ENCODE measurements at regions not wholly inside any gene's neighbourhood (a gene's known extent, or its start where the extent isn't known, plus 50 kb on each side); places are given as distances from the start of the nearest gene placed in this dataset.
A peak's percentile ranks its signal among the peaks of the same experiment; 100 is the strongest.

GRCh38 chr3:171956705-171957104 is 82.7 kb upstream of the FNDC3B start:
- TF ChIP-seq SPI1 (IDR thresholded peaks at IDR 0.05; ENCODE audit: borderline replicate concordance, low read depth) (no peak), CTCF (IDR thresholded peaks at IDR 0.05; ENCODE audit: insufficient read depth, low read length) (no peak), POLR2AphosphoS5 (IDR thresholded peaks at IDR 0.05; ENCODE audit: low read depth) (no peak), GABPA (IDR thresholded peaks at IDR 0.05; ENCODE audit: low read depth) (no peak)
- TF ChIP-seq, protein P1, sequence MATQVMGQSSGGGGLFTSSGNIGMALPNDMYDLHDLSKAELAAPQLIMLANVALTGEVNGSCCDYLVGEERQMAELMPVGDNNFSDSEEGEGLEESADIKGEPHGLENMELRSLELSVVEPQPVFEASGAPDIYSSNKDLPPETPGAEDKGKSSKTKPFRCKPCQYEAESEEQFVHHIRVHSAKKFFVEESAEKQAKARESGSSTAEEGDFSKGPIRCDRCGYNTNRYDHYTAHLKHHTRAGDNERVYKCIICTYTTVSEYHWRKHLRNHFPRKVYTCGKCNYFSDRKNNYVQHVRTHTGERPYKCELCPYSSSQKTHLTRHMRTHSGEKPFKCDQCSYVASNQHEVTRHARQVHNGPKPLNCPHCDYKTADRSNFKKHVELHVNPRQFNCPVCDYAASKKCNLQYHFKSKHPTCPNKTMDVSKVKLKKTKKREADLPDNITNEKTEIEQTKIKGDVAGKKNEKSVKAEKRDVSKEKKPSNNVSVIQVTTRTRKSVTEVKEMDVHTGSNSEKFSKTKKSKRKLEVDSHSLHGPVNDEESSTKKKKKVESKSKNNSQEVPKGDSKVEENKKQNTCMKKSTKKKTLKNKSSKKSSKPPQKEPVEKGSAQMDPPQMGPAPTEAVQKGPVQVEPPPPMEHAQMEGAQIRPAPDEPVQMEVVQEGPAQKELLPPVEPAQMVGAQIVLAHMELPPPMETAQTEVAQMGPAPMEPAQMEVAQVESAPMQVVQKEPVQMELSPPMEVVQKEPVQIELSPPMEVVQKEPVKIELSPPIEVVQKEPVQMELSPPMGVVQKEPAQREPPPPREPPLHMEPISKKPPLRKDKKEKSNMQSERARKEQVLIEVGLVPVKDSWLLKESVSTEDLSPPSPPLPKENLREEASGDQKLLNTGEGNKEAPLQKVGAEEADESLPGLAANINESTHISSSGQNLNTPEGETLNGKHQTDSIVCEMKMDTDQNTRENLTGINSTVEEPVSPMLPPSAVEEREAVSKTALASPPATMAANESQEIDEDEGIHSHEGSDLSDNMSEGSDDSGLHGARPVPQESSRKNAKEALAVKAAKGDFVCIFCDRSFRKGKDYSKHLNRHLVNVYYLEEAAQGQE (IDR thresholded peaks at IDR 0.05; ENCODE audit: insufficient replicate concordance, low read depth) = no peak
- Histone ChIP-seq H3K4me3 (replicated peaks; ENCODE audit: insufficient read depth, low read length) (no peak overlapping the region), H3K27ac (replicated peaks) (no peak overlapping the region), H3K27me3 (ENCODE audit: insufficient read depth, poor library complexity, severe bottlenecking) (no peaks in the 10 kb centered on the region)
- no peak for DNase-seq (ENCODE audit: low read depth in 1 of 2, low spot score in 1 of 2)

DNA sequence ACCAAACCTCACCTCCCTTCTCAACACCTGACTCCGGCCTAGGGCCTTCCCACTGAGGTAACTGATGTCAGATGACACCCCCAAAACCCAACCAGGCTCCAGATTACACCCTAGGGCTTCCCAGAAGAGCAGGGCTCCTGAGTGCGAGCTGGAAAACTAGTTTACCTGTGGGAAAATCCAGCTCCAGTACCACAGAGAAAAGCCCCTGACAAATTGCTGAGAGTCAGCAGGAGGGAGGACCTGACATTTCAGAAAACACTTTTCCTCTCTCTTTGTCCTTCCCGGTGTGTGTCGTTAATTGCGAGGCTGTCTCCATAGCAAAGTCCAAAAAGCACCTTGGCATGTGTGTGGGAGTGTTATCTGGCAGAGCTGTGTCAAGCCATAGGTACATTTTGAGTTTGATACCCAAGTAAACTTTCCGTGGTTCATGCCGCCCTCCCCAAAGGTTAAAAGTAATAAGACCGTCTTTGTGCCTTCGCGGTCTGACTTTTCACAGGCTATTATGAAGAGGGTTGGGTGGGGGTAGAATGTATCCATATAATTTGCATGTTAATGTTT is 79.8 kb upstream of the FNDC3B start:
- H3K4me3 ChIP-seq (replicated peaks; ENCODE audit: insufficient read depth, low read length) = no peak overlapping the region
- no peak overlapping the region for H3K27ac ChIP-seq (replicated peaks)
- TF ChIP-seq, protein P1 (IDR thresholded peaks at IDR 0.05; ENCODE audit: insufficient replicate concordance, low read depth) = no peak
- TF ChIP-seq GABPA (IDR thresholded peaks at IDR 0.05; ENCODE audit: low read depth) (no peak), POLR2AphosphoS5 (IDR thresholded peaks at IDR 0.05; ENCODE audit: low read depth) (no peak)
- DNase-seq (ENCODE audit: low read depth in 1 of 2, low spot score in 1 of 2) = no peak
- H3K27me3 ChIP-seq (ENCODE audit: insufficient read depth, poor library complexity, severe bottlenecking) = no peaks in the 10 kb centered on the region

- Histone ChIP-seq H3K27me3 (ENCODE audit: insufficient read depth, poor library complexity, severe bottlenecking) (no peaks in the 10 kb centered on the region), H3K4me3 (replicated peaks; ENCODE audit: insufficient read depth, low read length) (no peak overlapping the region), H3K27ac (replicated peaks) (peak overlapping the region; percentile 11; the same call in 1 of the 2 replicates)
- no peak for TF ChIP-seq CTCF (IDR thresholded peaks at IDR 0.05; ENCODE audit: insufficient read depth, low read length)
- TF ChIP-seq, protein P1 (IDR thresholded peaks at IDR 0.05; ENCODE audit: insufficient replicate concordance, low read depth) = no peak
- TF ChIP-seq SPI1 (IDR thresholded peaks at IDR 0.05; ENCODE audit: borderline replicate concordance, low read depth) = no peak
- TF ChIP-seq GABPA (IDR thresholded peaks at IDR 0.05; ENCODE audit: low read depth) = no peak
- no peak for TF ChIP-seq POLR2AphosphoS5 (IDR thresholded peaks at IDR 0.05; ENCODE audit: low read depth)
- no peak for DNase-seq (ENCODE audit: low read depth in 1 of 2, low spot score in 1 of 2)
Measured at GRCh38 chr3:171960159-171960558, 79.2 kb upstream of the FNDC3B start.

All from HL-60 (cell line).